Activated CD4-positive, alpha-beta T cell treated with anti-CD3 and anti-CD28 coated beads, Interleukin-2, amount 10 ng/mL, durations not matched to agents 7 days and 5 days (primary cell): ENCODE measurements at regions not wholly inside any gene's neighbourhood (a gene's known extent, or its start where the extent isn't known, plus 50 kb on each side); places are given as distances from the start of the nearest gene placed in this dataset.
"Not testable (repeated sequence)": the region's sequence is repeated elsewhere in the genome, so short reads cannot be mapped to it uniquely, and the experiment has no call there.

Source experiments
- CTCF ChIA-PET: fragments of 350-600 bp; sonication (Branson Sonifier 250); formaldehyde crosslinking; loops from one replicate; lab custom pipeline; 2021; ENCODE audit warnings: antibody characterized with exemption; lab: Charles Lee
- POLR2A ChIA-PET: fragments of 350-600 bp; sonication (Branson Sonifier 250); formaldehyde crosslinking; loops from one replicate; lab custom pipeline; 2021; ENCODE audit warnings: antibody characterized with exemption; lab: Charles Lee
- DNase-seq: peaks from one replicate; pipeline ENCODE4 v3.0.0-alpha.2; 2020
- H3K27ac Mint-ChIP-seq: one replicate; pipeline ENCODE4 v1.8.0; 2021; ENCODE audit warnings: mild to moderate bottlenecking, moderate library complexity, mixed read lengths
- H3K27me3 Mint-ChIP-seq: one replicate; pipeline ENCODE4 v1.8.0; 2021; ENCODE audit warnings: mixed read lengths
- H3K36me3 Mint-ChIP-seq: one replicate; pipeline ENCODE4 v1.8.0; 2021; ENCODE audit warnings: low read depth, mixed read lengths
- H3K4me1 Mint-ChIP-seq: one replicate; pipeline ENCODE4 v1.8.0; 2021; ENCODE audit warnings: mixed read lengths
- H3K4me3 Mint-ChIP-seq: one replicate; pipeline ENCODE4 v1.8.0; 2021; ENCODE audit warnings: mild to moderate bottlenecking, moderate library complexity, mixed read lengths
- H3K9me3 Mint-ChIP-seq: one replicate; pipeline ENCODE4 v1.8.0; 2021; ENCODE audit warnings: mixed read lengths

DNA sequence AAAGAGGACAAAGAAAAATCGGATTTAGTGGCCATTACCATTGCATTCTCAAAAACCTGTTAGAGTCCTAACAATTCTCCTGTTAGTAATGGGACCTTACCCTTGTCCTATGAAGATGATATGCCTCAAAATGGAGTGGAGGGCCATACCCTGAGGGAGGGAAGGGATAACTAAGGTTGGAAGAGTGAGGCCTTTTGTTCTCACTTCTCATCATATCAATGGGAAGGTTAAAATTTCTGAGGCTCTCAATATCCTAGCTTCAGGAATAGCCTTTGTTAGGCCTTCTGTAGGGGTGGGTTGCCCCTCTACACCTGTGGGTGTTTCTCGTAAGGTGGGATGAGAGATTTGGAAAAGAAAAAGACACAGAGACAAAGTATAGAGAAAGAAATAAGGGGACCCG lies 109.4 kb upstream of the SGIP1 start:
- POLR2A ChIA-PET, H3K4me1 Mint-ChIP-seq, H3K4me3 Mint-ChIP-seq, CTCF ChIA-PET, H3K27ac Mint-ChIP-seq, DNase-seq, H3K27me3 Mint-ChIP-seq: not testable (repeated sequence)
- Mint-ChIP-seq H3K36me3 (peaks cover 11% of the 10 kb centered on the region), H3K9me3 (peaks cover 29% of the 10 kb centered on the region)

- Mint-ChIP-seq H3K9me3 (peaks cover 38% of the 10 kb centered on the region), H3K27ac (no peak overlapping the region), H3K27me3 (no peaks in the 10 kb centered on the region), H3K4me3 (no peak overlapping the region), H3K4me1 (peaks cover 7% of the 10 kb centered on the region), H3K36me3 (peaks cover 17% of the 10 kb centered on the region)
- DNase-seq: no peak
- ChIA-PET CTCF (no interaction called here), POLR2A (no interaction called here)
These were observed 107.6 kb upstream of the SGIP1 start for GRCh38 chr1:66426239-66426853.

DNA sequence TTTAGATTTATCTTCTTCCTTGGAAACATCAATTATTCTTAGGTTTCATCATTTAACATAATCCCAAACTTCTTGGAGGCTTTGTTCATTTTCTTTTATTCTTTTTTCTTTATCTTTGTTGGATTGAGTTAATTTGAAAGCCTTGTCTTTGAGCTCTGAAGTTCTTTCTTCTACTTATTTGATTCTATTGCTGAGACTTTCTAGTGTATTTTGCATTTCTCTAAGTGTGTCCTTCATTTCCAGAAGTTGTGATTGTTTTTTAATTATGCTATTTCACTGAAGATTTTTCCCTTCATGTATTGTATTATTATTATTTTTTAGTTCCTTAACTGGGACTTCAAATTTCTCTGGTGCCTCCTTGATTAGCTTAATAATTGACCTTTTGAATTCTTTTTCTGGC lies 103.1 kb upstream of the SGIP1 start:
- H3K9me3 Mint-ChIP-seq: peaks cover 48% of the 10 kb centered on the region
- CTCF ChIA-PET: interaction anchor here (0.6 to 1.4 kb wide), 4 partner anchors 9 to 617 kb away, joined by 3 to 4 read pairs (median 4); no protein-coding TSS in a partner anchor
- H3K4me3 Mint-ChIP-seq, H3K4me1 Mint-ChIP-seq, POLR2A ChIA-PET, DNase-seq, H3K27ac Mint-ChIP-seq, H3K27me3 Mint-ChIP-seq: not testable (repeated sequence)
- peaks cover 23% of the 10 kb centered on the region for H3K36me3 Mint-ChIP-seq

DNA sequence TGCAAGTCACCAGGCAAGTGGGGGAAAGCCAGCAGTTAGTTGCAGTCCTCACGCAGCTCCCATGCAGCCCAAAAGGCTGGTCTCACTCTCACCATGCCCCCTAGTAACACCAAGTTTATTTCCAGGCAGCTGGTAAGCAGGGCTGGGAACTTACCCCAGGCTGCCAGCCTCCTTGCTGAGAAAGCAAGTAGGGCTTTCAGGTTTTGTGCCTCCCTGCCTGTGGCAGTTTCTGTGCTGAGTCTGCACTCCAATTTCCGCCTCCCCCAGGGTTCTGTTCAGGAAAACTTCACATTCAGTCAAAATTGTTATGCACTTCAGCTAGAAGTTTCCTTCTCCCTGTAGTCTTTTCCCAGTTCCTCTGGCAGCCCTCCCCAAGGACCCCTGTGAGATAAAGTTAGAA lies 102.0 kb upstream of the SGIP1 start:
- H3K4me1 Mint-ChIP-seq: peaks cover 10% of the 10 kb centered on the region
- H3K27ac Mint-ChIP-seq: no peak overlapping the region
- H3K27me3 Mint-ChIP-seq: no peaks in the 10 kb centered on the region
- H3K4me3 Mint-ChIP-seq: no peak overlapping the region
- DNase-seq: no peak
- H3K9me3 Mint-ChIP-seq: peaks cover 44% of the 10 kb centered on the region
- CTCF ChIA-PET: interaction anchor here (0.8 to 1.0 kb wide), 2 partner anchors 30 to 150 kb away, joined by 3 read pairs; no protein-coding TSS in a partner anchor
- POLR2A ChIA-PET: no interaction called here
- peaks cover 23% of the 10 kb centered on the region for H3K36me3 Mint-ChIP-seq

GRCh38 chr1:66433611-66434010 lies 100.3 kb upstream of the SGIP1 start:
- Mint-ChIP-seq H3K9me3 (peaks cover 40% of the 10 kb centered on the region), H3K4me1 (peaks cover 21% of the 10 kb centered on the region)
- DNase-seq: no peak

DNA sequence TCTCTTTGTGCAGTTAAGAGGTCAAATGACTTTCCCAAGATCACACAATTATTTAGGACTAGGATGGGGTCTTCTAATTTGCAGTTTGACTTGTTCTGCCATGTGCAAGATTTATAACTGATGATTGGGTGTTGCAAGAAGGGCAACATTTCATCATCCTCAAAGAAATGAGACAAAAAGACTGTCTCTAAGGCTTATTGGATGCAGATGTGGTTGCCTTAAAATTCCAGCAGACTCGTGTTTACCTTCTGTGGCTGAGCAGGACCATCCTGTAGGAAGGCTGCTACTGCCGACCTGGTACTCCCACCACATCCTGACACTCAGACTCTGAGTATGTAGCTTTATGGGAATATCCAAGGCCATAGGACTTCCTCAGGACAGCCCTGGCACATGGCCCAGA lies 99.9 kb upstream of the SGIP1 start:
- Mint-ChIP-seq H3K36me3 (peaks cover 16% of the 10 kb centered on the region), H3K4me3 (no peak overlapping the region), H3K9me3 (peaks cover 35% of the 10 kb centered on the region), H3K27me3 (no peaks in the 10 kb centered on the region), H3K27ac (no peak overlapping the region), H3K4me1 (peaks cover 26% of the 10 kb centered on the region)
- ChIA-PET POLR2A (no interaction called here), CTCF (interaction anchor here (0.6 to 4.3 kb wide), 2 partner anchors 12 to 264 kb away, joined by 3 to 41 read pairs; no protein-coding TSS in a partner anchor)
- DNase-seq: no peak

More at GRCh38 chr1:66433611-66434010, 100.3 kb upstream of the SGIP1 start:
- H3K27me3 Mint-ChIP-seq: no peaks in the 10 kb centered on the region
- H3K27ac Mint-ChIP-seq: no peak overlapping the region
- ChIA-PET CTCF (interaction anchor here (1.0 kb wide), 1 partner anchor 13 kb away, joined by 3 read pairs; no protein-coding TSS in a partner anchor), POLR2A (no interaction called here)
- no peak overlapping the region for H3K4me3 Mint-ChIP-seq
- peaks cover 21% of the 10 kb centered on the region for H3K36me3 Mint-ChIP-seq

DNA sequence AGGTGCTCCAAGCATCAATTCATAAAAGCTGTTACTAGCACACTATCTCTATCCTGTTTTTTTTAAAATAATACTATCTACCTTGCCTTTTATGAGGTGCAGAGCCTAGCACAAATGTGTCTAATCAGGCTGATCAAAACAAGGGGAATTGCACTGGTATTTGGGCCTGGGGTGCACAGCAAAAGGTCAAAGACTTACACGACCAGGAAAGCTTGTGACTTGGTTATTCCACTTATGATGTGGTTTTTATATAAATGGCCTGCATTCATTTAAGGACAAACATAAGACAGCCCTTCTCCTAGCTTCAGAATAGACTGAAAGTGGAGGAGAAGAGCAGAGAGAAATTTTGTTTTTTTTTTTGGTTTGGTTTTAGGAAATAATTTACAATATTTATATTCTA lies 98.4 kb upstream of the SGIP1 start:
- peaks cover 38% of the 10 kb centered on the region for H3K4me1 Mint-ChIP-seq
- no peak for DNase-seq
- H3K27ac Mint-ChIP-seq: no peak overlapping the region
- no peak overlapping the region for H3K4me3 Mint-ChIP-seq
- H3K9me3 Mint-ChIP-seq: peaks cover 25% of the 10 kb centered on the region
- ChIA-PET CTCF (interaction anchor here (0.6 to 4.3 kb wide), 12 partner anchors 8 to 709 kb away, joined by 3 to 41 read pairs (median 4); no protein-coding TSS in a partner anchor), POLR2A (no interaction called here)
- peaks cover 13% of the 10 kb centered on the region for H3K36me3 Mint-ChIP-seq
- H3K27me3 Mint-ChIP-seq: no peaks in the 10 kb centered on the region

GRCh38 chr1:66436378-66437135 lies 97.4 kb upstream of the SGIP1 start:
- Mint-ChIP-seq H3K36me3 (peaks cover 4% of the 10 kb centered on the region), H3K9me3 (peaks cover 15% of the 10 kb centered on the region), H3K4me3 (no peak overlapping the region), H3K4me1 (peaks cover 38% of the 10 kb centered on the region), H3K27me3 (no peaks in the 10 kb centered on the region), H3K27ac (peak overlapping the region; percentile 76)
- ChIA-PET POLR2A (no interaction called here), CTCF (interaction anchor here (0.6 to 4.3 kb wide), 28 partner anchors 9 to 710 kb away, joined by 3 to 41 read pairs (median 3); no protein-coding TSS in a partner anchor)
- peak; percentile 43 for DNase-seq

- Mint-ChIP-seq H3K4me1 (peaks cover 38% of the 10 kb centered on the region), H3K27me3 (no peaks in the 10 kb centered on the region), H3K9me3 (peaks cover 12% of the 10 kb centered on the region), H3K36me3 (peaks cover 2% of the 10 kb centered on the region), H3K4me3 (no peak overlapping the region), H3K27ac (no peak overlapping the region)
- CTCF ChIA-PET: interaction anchor here (0.6 to 4.3 kb wide), 23 partner anchors 9 to 310 kb away, joined by 3 to 41 read pairs (median 3); no protein-coding TSS in a partner anchor
- no peak for DNase-seq
- POLR2A ChIA-PET: no interaction called here
These were observed 96.9 kb upstream of the SGIP1 start for GRCh38 chr1:66437136-66437401.

DNA sequence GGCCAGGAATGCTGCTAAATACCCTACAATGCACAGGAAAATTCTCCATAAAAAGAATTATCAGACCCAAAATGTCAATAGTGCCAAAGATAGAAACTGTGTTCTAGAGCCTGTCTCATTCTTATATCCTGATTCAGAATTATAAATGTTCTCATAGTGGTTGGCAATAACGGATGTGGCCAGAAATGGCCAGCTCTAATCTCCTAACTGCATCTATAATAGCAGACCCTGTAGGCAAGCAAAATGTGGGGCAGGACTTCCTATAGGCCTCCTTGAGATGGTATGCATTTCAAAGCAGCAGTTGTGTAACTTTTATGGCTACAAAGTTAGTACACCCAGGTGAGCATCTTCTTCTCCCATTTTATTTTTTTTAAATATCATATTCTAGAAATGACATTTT lies 95.9 kb upstream of the SGIP1 start:
- ChIA-PET POLR2A (no interaction called here), CTCF (interaction anchor here (0.8 to 4.3 kb wide), 7 partner anchors 8 to 187 kb away, joined by 3 to 41 read pairs (median 5); no protein-coding TSS in a partner anchor)
- H3K36me3 Mint-ChIP-seq: peaks cover 2% of the 10 kb centered on the region
- H3K9me3 Mint-ChIP-seq: peaks cover 7% of the 10 kb centered on the region
- no peak for DNase-seq
- H3K4me1 Mint-ChIP-seq: peaks cover 38% of the 10 kb centered on the region
- no peaks in the 10 kb centered on the region for H3K27me3 Mint-ChIP-seq
- no peak overlapping the region for H3K4me3 Mint-ChIP-seq
- no peak overlapping the region for H3K27ac Mint-ChIP-seq

DNA sequence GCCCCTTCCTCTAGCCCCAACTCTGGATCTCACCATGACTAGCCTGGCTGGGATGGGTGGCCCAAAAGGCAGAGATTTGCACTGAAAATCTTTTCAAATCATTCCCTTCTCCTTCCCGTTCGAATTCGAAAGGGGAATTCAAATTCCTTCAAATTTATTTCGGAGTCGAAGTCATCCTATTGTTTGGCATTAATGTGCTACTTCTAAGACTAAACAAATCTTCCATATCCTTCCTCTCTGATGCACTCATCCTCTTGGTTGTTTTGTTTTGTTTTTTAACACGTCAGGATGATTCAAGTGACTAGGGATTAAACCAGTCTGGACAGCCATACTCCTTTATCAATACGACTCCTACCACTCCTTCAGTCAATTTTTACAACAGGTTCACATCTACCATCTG lies 95.5 kb upstream of the SGIP1 start:
- ChIA-PET POLR2A (no interaction called here), CTCF (interaction anchor here (1.4 to 4.3 kb wide), 2 partner anchors 8 to 132 kb away, joined by 3 to 41 read pairs; no protein-coding TSS in a partner anchor)
- no peak overlapping the region for H3K27ac Mint-ChIP-seq
- no peaks in the 10 kb centered on the region for H3K27me3 Mint-ChIP-seq
- H3K4me3 Mint-ChIP-seq: no peak overlapping the region
- peaks cover 2% of the 10 kb centered on the region for H3K36me3 Mint-ChIP-seq
- H3K4me1 Mint-ChIP-seq: peaks cover 39% of the 10 kb centered on the region
- no peak for DNase-seq
- peaks cover 7% of the 10 kb centered on the region for H3K9me3 Mint-ChIP-seq

DNA sequence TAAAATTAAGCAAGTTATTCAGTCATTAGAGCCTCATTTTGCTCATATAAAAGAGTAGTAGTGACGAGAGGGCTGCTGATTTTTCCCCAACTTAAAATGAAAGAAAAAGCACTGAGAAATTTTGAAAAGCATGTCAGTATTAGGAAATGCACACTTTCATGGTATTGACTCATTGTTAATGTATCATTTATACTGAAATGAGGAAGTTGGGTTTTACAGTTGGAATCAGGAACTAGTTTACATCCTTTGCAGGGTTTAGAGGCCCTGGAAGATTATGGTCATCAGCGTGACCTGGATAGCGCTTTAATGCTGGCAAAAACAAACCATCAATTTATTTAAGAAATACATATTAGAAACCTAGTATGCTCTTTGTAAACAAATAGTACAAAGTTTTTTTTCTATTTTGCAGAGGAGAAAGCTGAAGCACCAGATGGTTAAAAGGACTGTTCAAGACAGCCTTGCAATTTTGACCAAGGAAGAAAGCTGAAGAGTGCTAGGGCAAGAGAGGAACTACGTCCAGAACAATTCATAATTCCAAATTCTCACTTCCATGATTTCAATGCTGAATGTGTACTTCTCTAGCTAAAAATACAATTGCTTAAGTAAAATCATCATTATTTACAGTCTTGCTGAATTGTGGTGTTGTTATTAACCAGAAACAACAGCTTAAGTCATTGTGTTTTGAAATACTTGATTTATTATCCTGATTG lies 94.8 kb upstream of the SGIP1 start:
- no peaks in the 10 kb centered on the region for H3K36me3 Mint-ChIP-seq
- no peak overlapping the region for H3K4me3 Mint-ChIP-seq
- H3K9me3 Mint-ChIP-seq: peaks cover 4% of the 10 kb centered on the region
- no peaks in the 10 kb centered on the region for H3K27me3 Mint-ChIP-seq
- POLR2A ChIA-PET: no interaction called here
- no peak for DNase-seq
- CTCF ChIA-PET: no interaction called here
- peak overlapping the region; percentile 39 for H3K27ac Mint-ChIP-seq
- H3K4me1 Mint-ChIP-seq: peaks cover 46% of the 10 kb centered on the region
